ENCODE measurements at regions not wholly inside any gene's neighbourhood (a gene's known extent, or its start where the extent isn't known, plus 50 kb on each side); places are given as distances from the start of the nearest gene placed in this dataset.
"Not testable (repeated sequence)": the region's sequence is repeated elsewhere in the genome, so short reads cannot be mapped to it uniquely, and the experiment has no call there.

- DNase-seq (no peak), ATAC-seq (no peak)
- CTCF ChIA-PET: interaction anchor here (1.7 kb wide), 1 partner anchor 8 kb away, joined by 7 read pairs; no protein-coding TSS in a partner anchor
- intact Hi-C loops (cut with DNase I, micrococcal nuclease): no loop called here
- Mint-ChIP-seq H3K4me3 (no peak overlapping the region), H3K4me1 (no peaks in the 10 kb centered on the region), H3K36me3 (ENCODE audit: low read depth) (no peaks in the 10 kb centered on the region), H3K27ac (no peak overlapping the region), H3K9me3 (ENCODE audit: low read depth) (no peaks in the 10 kb centered on the region), H3K27me3 (peaks cover 7% of the 10 kb centered on the region)
- POLR2A ChIA-PET: no interaction called here
Measured at GRCh38 chr7:13017333-13017857, 330.0 kb downstream of the ARL4A start.

GRCh38 chr7:13017881-13018280 is 330.4 kb downstream of the ARL4A start:
- H3K4me3 Mint-ChIP-seq: no peak overlapping the region
- DNase-seq (no peak), ATAC-seq (no peak)
- H3K27ac Mint-ChIP-seq: no peak overlapping the region
- H3K4me1 Mint-ChIP-seq: no peaks in the 10 kb centered on the region
- no peaks in the 10 kb centered on the region for H3K9me3 Mint-ChIP-seq (ENCODE audit: low read depth)
- intact Hi-C loops (cut with DNase I, micrococcal nuclease): no loop called here
- no peaks in the 10 kb centered on the region for H3K36me3 Mint-ChIP-seq (ENCODE audit: low read depth)
- ChIA-PET CTCF (interaction anchor here (1.7 kb wide), 1 partner anchor 8 kb away, joined by 7 read pairs; no protein-coding TSS in a partner anchor), POLR2A (no interaction called here)
- peaks cover 7% of the 10 kb centered on the region for H3K27me3 Mint-ChIP-seq

GRCh38 chr7:13021566-13022300 is 334.3 kb downstream of the ARL4A start:
- DNase-seq: no peak
- intact Hi-C loops (cut with DNase I, micrococcal nuclease): no loop called here
- H3K9me3 Mint-ChIP-seq (ENCODE audit: low read depth): no peaks in the 10 kb centered on the region
- ATAC-seq: no peak
- H3K4me1 Mint-ChIP-seq: no peaks in the 10 kb centered on the region
- no peak overlapping the region for H3K4me3 Mint-ChIP-seq
- H3K36me3 Mint-ChIP-seq (ENCODE audit: low read depth): no peaks in the 10 kb centered on the region
- CTCF ChIA-PET: no interaction called here
- POLR2A ChIA-PET: no interaction called here
- no peak overlapping the region for H3K27ac Mint-ChIP-seq
- peaks cover 3% of the 10 kb centered on the region for H3K27me3 Mint-ChIP-seq

GRCh38 chr7:13024121-13024674 is 336.8 kb downstream of the ARL4A start:
- CTCF ChIA-PET: interaction anchor here (1.0 to 1.2 kb wide), 2 partner anchors 15 to 349 kb away, joined by 3 to 5 read pairs; no protein-coding TSS in a partner anchor
- no peak for DNase-seq
- no peak overlapping the region for H3K4me3 Mint-ChIP-seq
- no peaks in the 10 kb centered on the region for H3K36me3 Mint-ChIP-seq (ENCODE audit: low read depth)
- no peak for ATAC-seq
- H3K27me3 Mint-ChIP-seq: peaks cover 6% of the 10 kb centered on the region
- H3K27ac Mint-ChIP-seq: no peak overlapping the region
- no peaks in the 10 kb centered on the region for H3K4me1 Mint-ChIP-seq
- no peaks in the 10 kb centered on the region for H3K9me3 Mint-ChIP-seq (ENCODE audit: low read depth)
- intact Hi-C loops (cut with DNase I, micrococcal nuclease): no loop called here
- POLR2A ChIA-PET: no interaction called here

- ATAC-seq; H3K36me3 Mint-ChIP-seq (ENCODE audit: low read depth); H3K27ac Mint-ChIP-seq; H3K9me3 Mint-ChIP-seq (ENCODE audit: low read depth); POLR2A ChIA-PET; CTCF ChIA-PET; intact Hi-C loops (cut with DNase I, micrococcal nuclease); H3K4me3 Mint-ChIP-seq; DNase-seq; H3K27me3 Mint-ChIP-seq; H3K4me1 Mint-ChIP-seq: not testable (repeated sequence)
Measured at GRCh38 chr7:13025043-13025442, 337.6 kb downstream of the ARL4A start.

- ChIA-PET CTCF (no interaction called here), POLR2A (no interaction called here)
- ATAC-seq: no peak
- Mint-ChIP-seq H3K4me1 (no peaks in the 10 kb centered on the region), H3K27ac (no peak overlapping the region), H3K36me3 (ENCODE audit: low read depth) (no peaks in the 10 kb centered on the region), H3K27me3 (peaks cover 3% of the 10 kb centered on the region), H3K9me3 (ENCODE audit: low read depth) (no peaks in the 10 kb centered on the region), H3K4me3 (no peak overlapping the region)
- intact Hi-C loops (cut with DNase I, micrococcal nuclease): no loop called here
- no peak for DNase-seq
Measured at GRCh38 chr7:13027321-13027720, 339.9 kb downstream of the ARL4A start.

GRCh38 chr7:13028036-13028824 is 340.8 kb downstream of the ARL4A start:
- Mint-ChIP-seq H3K36me3 (ENCODE audit: low read depth) (no peaks in the 10 kb centered on the region), H3K27ac (no peak overlapping the region), H3K9me3 (ENCODE audit: low read depth) (no peaks in the 10 kb centered on the region), H3K4me1 (no peaks in the 10 kb centered on the region), H3K4me3 (no peak overlapping the region), H3K27me3 (peaks cover 3% of the 10 kb centered on the region)
- ChIA-PET CTCF (no interaction called here), POLR2A (no interaction called here)
- ATAC-seq (no peak), DNase-seq (no peak)
- intact Hi-C loops (cut with DNase I, micrococcal nuclease): no loop called here

GRCh38 chr7:13028825-13029099 is 341.3 kb downstream of the ARL4A start:
- Mint-ChIP-seq H3K4me3 (no peak overlapping the region), H3K27me3 (peaks cover 3% of the 10 kb centered on the region), H3K27ac (no peak overlapping the region), H3K36me3 (ENCODE audit: low read depth) (no peaks in the 10 kb centered on the region), H3K9me3 (ENCODE audit: low read depth) (no peaks in the 10 kb centered on the region), H3K4me1 (no peaks in the 10 kb centered on the region)
- POLR2A ChIA-PET: no interaction called here
- intact Hi-C loops (cut with DNase I, micrococcal nuclease): no loop called here
- ATAC-seq: no peak
- CTCF ChIA-PET: no interaction called here
- no peak for DNase-seq

GRCh38 chr7:13031468-13031867 is 344.0 kb downstream of the ARL4A start:
- no peak overlapping the region for H3K4me3 Mint-ChIP-seq
- H3K4me1 Mint-ChIP-seq: no peaks in the 10 kb centered on the region
- ChIA-PET CTCF (no interaction called here), POLR2A (no interaction called here)
- no peak for DNase-seq
- no peak overlapping the region for H3K27ac Mint-ChIP-seq
- peaks cover under 1% of the 10 kb centered on the region for H3K9me3 Mint-ChIP-seq (ENCODE audit: low read depth)
- H3K36me3 Mint-ChIP-seq (ENCODE audit: low read depth): no peaks in the 10 kb centered on the region
- ATAC-seq: no peak
- peaks cover 4% of the 10 kb centered on the region for H3K27me3 Mint-ChIP-seq
- intact Hi-C loops (cut with DNase I, micrococcal nuclease): no loop called here

- ChIA-PET CTCF (no interaction called here), POLR2A (no interaction called here)
- no peak for ATAC-seq
- H3K4me3 Mint-ChIP-seq: no peak overlapping the region
- H3K36me3 Mint-ChIP-seq (ENCODE audit: low read depth): no peaks in the 10 kb centered on the region
- H3K27me3 Mint-ChIP-seq: peaks cover 4% of the 10 kb centered on the region
- no peak for DNase-seq
- peaks cover 1% of the 10 kb centered on the region for H3K9me3 Mint-ChIP-seq (ENCODE audit: low read depth)
- no peaks in the 10 kb centered on the region for H3K4me1 Mint-ChIP-seq
- intact Hi-C loops (cut with DNase I, micrococcal nuclease): no loop called here
- no peak overlapping the region for H3K27ac Mint-ChIP-seq
Measured at GRCh38 chr7:13032084-13032483, 344.7 kb downstream of the ARL4A start.

GRCh38 chr7:13032576-13032975 is 345.1 kb downstream of the ARL4A start:
- ChIA-PET POLR2A (no interaction called here), CTCF (no interaction called here)
- H3K4me1 Mint-ChIP-seq: no peaks in the 10 kb centered on the region
- H3K36me3 Mint-ChIP-seq (ENCODE audit: low read depth): no peaks in the 10 kb centered on the region
- intact Hi-C loops (cut with DNase I, micrococcal nuclease): no loop called here
- no peak overlapping the region for H3K4me3 Mint-ChIP-seq
- DNase-seq: no peak
- H3K27ac Mint-ChIP-seq: no peak overlapping the region
- peaks cover 1% of the 10 kb centered on the region for H3K9me3 Mint-ChIP-seq (ENCODE audit: low read depth)
- peaks cover 4% of the 10 kb centered on the region for H3K27me3 Mint-ChIP-seq
- ATAC-seq: no peak

GRCh38 chr7:13034693-13035092 is 347.3 kb downstream of the ARL4A start:
- intact Hi-C loops (cut with DNase I, micrococcal nuclease): no loop called here
- Mint-ChIP-seq H3K4me3 (no peak overlapping the region), H3K4me1 (no peaks in the 10 kb centered on the region), H3K9me3 (ENCODE audit: low read depth) (peaks cover 1% of the 10 kb centered on the region), H3K36me3 (ENCODE audit: low read depth) (no peaks in the 10 kb centered on the region), H3K27me3 (peaks cover 3% of the 10 kb centered on the region), H3K27ac (no peak overlapping the region)
- CTCF ChIA-PET: no interaction called here
- POLR2A ChIA-PET: no interaction called here
- DNase-seq (no peak), ATAC-seq (no peak)
